ENCODE measurements at regions not wholly inside any gene's neighbourhood (a gene's known extent, or its start where the extent isn't known, plus 50 kb on each side); places are given as distances from the start of the nearest gene placed in this dataset.

DNA sequence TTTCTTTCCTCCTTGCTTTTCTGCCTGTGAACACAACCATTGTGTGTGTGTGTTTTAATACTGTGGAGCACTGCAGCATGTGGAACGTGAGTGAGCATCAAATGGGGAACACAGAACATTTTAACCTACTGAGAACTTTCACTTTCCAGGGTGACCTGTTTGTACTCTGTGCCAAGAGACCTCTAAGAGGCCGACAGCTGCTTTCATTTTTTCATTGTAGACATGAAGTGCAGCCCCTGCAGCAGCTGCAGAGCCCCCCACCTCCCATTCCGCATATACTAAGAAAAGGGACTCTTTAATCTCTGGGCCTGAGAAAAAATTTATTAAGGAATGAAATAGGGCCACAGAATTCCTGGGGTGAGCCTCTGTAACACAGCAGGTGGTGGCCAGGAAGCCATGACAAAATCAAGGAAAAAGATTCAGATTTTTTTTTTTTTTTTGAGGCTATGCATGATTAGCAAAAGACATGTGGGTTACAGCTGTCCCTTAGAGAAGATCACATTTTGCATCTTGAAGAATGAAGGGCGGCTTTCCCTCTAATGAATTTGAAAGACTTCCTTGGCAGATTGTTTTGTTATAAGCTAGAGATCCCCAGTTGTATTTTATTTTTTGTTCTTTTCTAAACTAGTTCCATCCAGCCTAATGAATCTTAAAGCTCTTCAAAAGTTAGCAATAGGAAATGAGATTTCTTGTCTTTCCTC is 503.4 kb downstream of the CD109 start:
- TF ChIP-seq, protein P1, sequence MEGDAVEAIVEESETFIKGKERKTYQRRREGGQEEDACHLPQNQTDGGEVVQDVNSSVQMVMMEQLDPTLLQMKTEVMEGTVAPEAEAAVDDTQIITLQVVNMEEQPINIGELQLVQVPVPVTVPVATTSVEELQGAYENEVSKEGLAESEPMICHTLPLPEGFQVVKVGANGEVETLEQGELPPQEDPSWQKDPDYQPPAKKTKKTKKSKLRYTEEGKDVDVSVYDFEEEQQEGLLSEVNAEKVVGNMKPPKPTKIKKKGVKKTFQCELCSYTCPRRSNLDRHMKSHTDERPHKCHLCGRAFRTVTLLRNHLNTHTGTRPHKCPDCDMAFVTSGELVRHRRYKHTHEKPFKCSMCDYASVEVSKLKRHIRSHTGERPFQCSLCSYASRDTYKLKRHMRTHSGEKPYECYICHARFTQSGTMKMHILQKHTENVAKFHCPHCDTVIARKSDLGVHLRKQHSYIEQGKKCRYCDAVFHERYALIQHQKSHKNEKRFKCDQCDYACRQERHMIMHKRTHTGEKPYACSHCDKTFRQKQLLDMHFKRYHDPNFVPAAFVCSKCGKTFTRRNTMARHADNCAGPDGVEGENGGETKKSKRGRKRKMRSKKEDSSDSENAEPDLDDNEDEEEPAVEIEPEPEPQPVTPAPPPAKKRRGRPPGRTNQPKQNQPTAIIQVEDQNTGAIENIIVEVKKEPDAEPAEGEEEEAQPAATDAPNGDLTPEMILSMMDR (IDR thresholded peaks at IDR 0.05; ENCODE audit: poor library complexity, severe bottlenecking) = no peak
- no peak for TF ChIP-seq POLR2AphosphoS5 (IDR thresholded peaks at IDR 0.05)
- no peak for TF ChIP-seq SMC3 (conservative IDR thresholded peaks at IDR 0.05; ENCODE audit: poor library complexity)
- no peak for TF ChIP-seq EZH2 (IDR thresholded peaks at IDR 0.05; ENCODE audit: borderline replicate concordance, insufficient read depth, low read length, poor library complexity, severe bottlenecking)
- TF ChIP-seq RAD21 (conservative IDR thresholded peaks at IDR 0.05) = no peak
- TF ChIP-seq EP300 (conservative IDR thresholded peaks at IDR 0.05; ENCODE audit: poor library complexity, severe bottlenecking) = no peak
- TF ChIP-seq TAF1 (IDR thresholded peaks at IDR 0.05; ENCODE audit: low read depth) = no peak
- TF ChIP-seq, protein P2, sequence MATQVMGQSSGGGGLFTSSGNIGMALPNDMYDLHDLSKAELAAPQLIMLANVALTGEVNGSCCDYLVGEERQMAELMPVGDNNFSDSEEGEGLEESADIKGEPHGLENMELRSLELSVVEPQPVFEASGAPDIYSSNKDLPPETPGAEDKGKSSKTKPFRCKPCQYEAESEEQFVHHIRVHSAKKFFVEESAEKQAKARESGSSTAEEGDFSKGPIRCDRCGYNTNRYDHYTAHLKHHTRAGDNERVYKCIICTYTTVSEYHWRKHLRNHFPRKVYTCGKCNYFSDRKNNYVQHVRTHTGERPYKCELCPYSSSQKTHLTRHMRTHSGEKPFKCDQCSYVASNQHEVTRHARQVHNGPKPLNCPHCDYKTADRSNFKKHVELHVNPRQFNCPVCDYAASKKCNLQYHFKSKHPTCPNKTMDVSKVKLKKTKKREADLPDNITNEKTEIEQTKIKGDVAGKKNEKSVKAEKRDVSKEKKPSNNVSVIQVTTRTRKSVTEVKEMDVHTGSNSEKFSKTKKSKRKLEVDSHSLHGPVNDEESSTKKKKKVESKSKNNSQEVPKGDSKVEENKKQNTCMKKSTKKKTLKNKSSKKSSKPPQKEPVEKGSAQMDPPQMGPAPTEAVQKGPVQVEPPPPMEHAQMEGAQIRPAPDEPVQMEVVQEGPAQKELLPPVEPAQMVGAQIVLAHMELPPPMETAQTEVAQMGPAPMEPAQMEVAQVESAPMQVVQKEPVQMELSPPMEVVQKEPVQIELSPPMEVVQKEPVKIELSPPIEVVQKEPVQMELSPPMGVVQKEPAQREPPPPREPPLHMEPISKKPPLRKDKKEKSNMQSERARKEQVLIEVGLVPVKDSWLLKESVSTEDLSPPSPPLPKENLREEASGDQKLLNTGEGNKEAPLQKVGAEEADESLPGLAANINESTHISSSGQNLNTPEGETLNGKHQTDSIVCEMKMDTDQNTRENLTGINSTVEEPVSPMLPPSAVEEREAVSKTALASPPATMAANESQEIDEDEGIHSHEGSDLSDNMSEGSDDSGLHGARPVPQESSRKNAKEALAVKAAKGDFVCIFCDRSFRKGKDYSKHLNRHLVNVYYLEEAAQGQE (IDR thresholded peaks at IDR 0.05; ENCODE audit: borderline replicate concordance) = no peak
- TF ChIP-seq MXI1 (conservative IDR thresholded peaks at IDR 0.05; ENCODE audit: poor library complexity, severe bottlenecking) = no peak

Data from neural cell (in vitro differentiated cells).